ENCODE measurements at regions not wholly inside any gene's neighbourhood (a gene's known extent, or its start where the extent isn't known, plus 50 kb on each side); places are given as distances from the start of the nearest gene placed in this dataset.

DNA sequence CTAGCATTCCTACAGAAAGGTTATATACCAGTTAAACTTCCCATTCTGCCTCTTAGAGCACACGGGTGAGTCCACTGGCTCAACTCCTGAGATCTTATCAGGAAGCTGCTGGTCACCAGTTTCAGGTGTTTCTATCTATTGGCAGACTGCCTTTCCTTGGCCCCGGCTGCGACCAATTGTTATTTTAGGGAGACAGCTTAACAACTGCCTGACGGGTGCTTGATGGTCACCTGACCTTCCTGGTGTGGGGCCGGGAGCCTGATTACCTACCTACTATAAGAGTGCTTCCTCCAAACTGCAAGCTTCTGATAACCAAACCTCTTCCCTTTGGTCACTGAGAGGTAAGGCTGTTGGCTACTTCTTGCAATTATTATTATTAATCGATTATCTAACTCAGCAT, 122.1 kb upstream of the XIRP2 start:
- TF ChIP-seq, protein P1, sequence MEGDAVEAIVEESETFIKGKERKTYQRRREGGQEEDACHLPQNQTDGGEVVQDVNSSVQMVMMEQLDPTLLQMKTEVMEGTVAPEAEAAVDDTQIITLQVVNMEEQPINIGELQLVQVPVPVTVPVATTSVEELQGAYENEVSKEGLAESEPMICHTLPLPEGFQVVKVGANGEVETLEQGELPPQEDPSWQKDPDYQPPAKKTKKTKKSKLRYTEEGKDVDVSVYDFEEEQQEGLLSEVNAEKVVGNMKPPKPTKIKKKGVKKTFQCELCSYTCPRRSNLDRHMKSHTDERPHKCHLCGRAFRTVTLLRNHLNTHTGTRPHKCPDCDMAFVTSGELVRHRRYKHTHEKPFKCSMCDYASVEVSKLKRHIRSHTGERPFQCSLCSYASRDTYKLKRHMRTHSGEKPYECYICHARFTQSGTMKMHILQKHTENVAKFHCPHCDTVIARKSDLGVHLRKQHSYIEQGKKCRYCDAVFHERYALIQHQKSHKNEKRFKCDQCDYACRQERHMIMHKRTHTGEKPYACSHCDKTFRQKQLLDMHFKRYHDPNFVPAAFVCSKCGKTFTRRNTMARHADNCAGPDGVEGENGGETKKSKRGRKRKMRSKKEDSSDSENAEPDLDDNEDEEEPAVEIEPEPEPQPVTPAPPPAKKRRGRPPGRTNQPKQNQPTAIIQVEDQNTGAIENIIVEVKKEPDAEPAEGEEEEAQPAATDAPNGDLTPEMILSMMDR (IDR thresholded peaks at IDR 0.05), result no peak
- no peak for TF ChIP-seq ZFX (IDR thresholded peaks at IDR 0.05; ENCODE audit: borderline replicate concordance)
